Neuronal stem cell (in vitro differentiated cells): ENCODE measurements at regions not wholly inside any gene's neighbourhood (a gene's known extent, or its start where the extent isn't known, plus 50 kb on each side); places are given as distances from the start of the nearest gene placed in this dataset.

ENCODE experiments used
- DNase-seq: peaks from one replicate; pipeline ENCODE4 v3.0.0-alpha.2; 2013; ENCODE audit warnings: low spot score
- H2AFZ ChIP-seq: one replicate; pipeline ENCODE4 v1.6.1; 2013; ENCODE audit warnings: mild to moderate bottlenecking, low read length, inconsistent platforms
- H2AK5ac ChIP-seq: 2 replicates; pipeline ENCODE4 v1.6.1; 2013; ENCODE audit warnings: low read depth, mild to moderate bottlenecking, inconsistent platforms, low read length, moderate library complexity, mixed read lengths
- H2BK120ac ChIP-seq: 2 replicates; pipeline ENCODE4 v1.6.1; 2013; ENCODE audit warnings: low read depth, mild to moderate bottlenecking, inconsistent platforms, low read length, moderate library complexity, mixed read lengths
- H2BK12ac ChIP-seq: one replicate; pipeline ENCODE4 v1.6.1; 2013; ENCODE audit warnings: low read length, inconsistent platforms
- H2BK15ac ChIP-seq: 2 replicates; pipeline ENCODE4 v1.6.1; 2013; ENCODE audit warnings: mild to moderate bottlenecking, low read length, inconsistent platforms, mixed read lengths
- H2BK5ac ChIP-seq: one replicate; pipeline ENCODE4 v1.6.1; 2013; ENCODE audit warnings: inconsistent platforms, mild to moderate bottlenecking, low read length, moderate library complexity
- H3K14ac ChIP-seq: one replicate; pipeline ENCODE4 v1.6.1; 2013; ENCODE audit warnings: low read length, inconsistent platforms
- H3K18ac ChIP-seq: 2 replicates; pipeline ENCODE4 v1.6.1; 2013; ENCODE audit warnings: low read length, inconsistent platforms
- H3K23ac ChIP-seq: 2 replicates; pipeline ENCODE4 v1.6.1; 2013; ENCODE audit warnings: low read depth, mild to moderate bottlenecking, mixed read lengths, low read length, inconsistent platforms; ENCODE audit not compliant: poor library complexity
- H3K27ac ChIP-seq: replicated peaks from 3 replicates; pipeline ENCODE4 v1.5.1; 2013; ENCODE audit warnings: low read length, inconsistent platforms
- H3K27me3 ChIP-seq, 3 experiments: 2 replicates each; pipeline ENCODE4 v1.6.1; 2013; ENCODE audit warnings: low read length in 3 of 3, mild to moderate bottlenecking in 2 of 3, inconsistent platforms in 1 of 3, low read depth in 1 of 3, mixed read lengths in 1 of 3, moderate library complexity in 1 of 3; ENCODE audit not compliant: control insufficient read depth in 3 of 3, insufficient read depth in 3 of 3
- H3K36me3 ChIP-seq, 2 donors: replicated peaks in 1 of 2; 2 replicates each; pipeline ENCODE4 v1.6.1; 2013; ENCODE audit warnings: low read length in 2 of 2; ENCODE audit not compliant: control insufficient read depth in 2 of 2, insufficient read depth in 2 of 2
- H3K4ac ChIP-seq: 2 replicates; pipeline ENCODE4 v1.6.1; 2013; ENCODE audit warnings: inconsistent platforms, mild to moderate bottlenecking, low read length, moderate library complexity
- H3K4me1 ChIP-seq, 2 donors: 1 replicate in 1 of 2; 2 replicates in 1 of 2; pipeline ENCODE4 v1.6.1; 2013; ENCODE audit warnings: low read length in 2 of 2, low read depth in 1 of 2; ENCODE audit not compliant: control insufficient read depth in 2 of 2, insufficient read depth in 1 of 2
- H3K4me2 ChIP-seq: one replicate; pipeline ENCODE4 v1.6.1; 2013; ENCODE audit warnings: mild to moderate bottlenecking, low read length, inconsistent platforms; ENCODE audit not compliant: insufficient read depth, poor library complexity, severe bottlenecking
- H3K4me3 ChIP-seq, 2 donors: 2 replicates each; pipeline ENCODE4 v1.5.1; 2013; ENCODE audit warnings: low read length in 2 of 2, mild to moderate bottlenecking in 2 of 2, inconsistent platforms in 1 of 2, moderate library complexity in 1 of 2
- H3K79me1 ChIP-seq: one replicate; pipeline ENCODE4 v1.6.1; 2013; ENCODE audit warnings: low read depth, mild to moderate bottlenecking, inconsistent platforms, low read length, moderate library complexity
- H3K9ac ChIP-seq: one replicate; pipeline ENCODE4 v1.6.1; 2013; ENCODE audit warnings: mild to moderate bottlenecking, low read depth, low read length, inconsistent platforms; ENCODE audit not compliant: poor library complexity
- H3K9me3 ChIP-seq, 2 donors: replicated peaks in 1 of 2; 2 replicates each; pipeline versions ENCODE3 to v1.6.1; 2013; ENCODE audit warnings: low read length in 2 of 2, mild to moderate bottlenecking in 2 of 2, inconsistent platforms in 1 of 2, low read depth in 1 of 2, mixed read lengths in 1 of 2, moderate library complexity in 1 of 2; ENCODE audit not compliant: control insufficient read depth in 2 of 2, insufficient read depth in 1 of 2
- H4K8ac ChIP-seq: one replicate; pipeline ENCODE4 v1.6.1; 2013; ENCODE audit warnings: low read depth, mild to moderate bottlenecking, inconsistent platforms, low read length, moderate library complexity
- H4K91ac ChIP-seq: one replicate; pipeline ENCODE4 v1.6.1; 2013; ENCODE audit warnings: low read length, low read depth, mild to moderate bottlenecking, inconsistent platforms; ENCODE audit not compliant: poor library complexity
- WGBS, 2 donors: extraction: QIAGEN DNeasy Blood & Tissue Kit; methylation state at CpG; one replicate each; pipeline ENCODE4 v1.1.7; 2013; ENCODE audit warnings: missing lambda C conversion rate in 2 of 2, mixed read lengths in 1 of 2; ENCODE audit not compliant: insufficient read length in 2 of 2, insufficient replicate concordance in 1 of 2; ENCODE audit errors: extremely low coverage in 2 of 2; 5-methylcytosine and 5-hydroxymethylcytosine counted together

DNA sequence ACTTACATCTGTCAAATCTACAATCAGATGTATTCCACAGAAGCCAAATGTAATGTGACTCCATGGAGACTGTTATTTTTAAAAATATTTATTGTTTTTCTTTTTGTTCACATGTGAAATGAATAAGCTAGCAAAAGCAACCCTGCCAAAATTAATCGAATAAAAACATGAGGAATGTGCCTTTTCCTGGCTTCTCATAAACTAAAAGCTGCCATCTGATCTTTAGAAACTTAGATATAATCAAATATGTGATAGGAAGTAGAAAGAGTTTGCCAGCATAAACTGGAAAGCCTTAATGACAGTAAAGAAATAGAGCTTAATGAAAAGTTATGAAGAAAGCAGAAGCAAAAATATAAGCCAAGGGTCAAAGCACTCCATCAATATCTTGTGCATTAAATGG lies 1724.7 kb upstream of the WWC1 start:
- Histone ChIP-seq H2AFZ (no peak overlapping the region), H3K4me3 (no peak overlapping the region), H3K36me3 (no peaks in the 10 kb centered on the region), H2BK120ac (no peak overlapping the region), H2BK5ac (no peak overlapping the region), H3K18ac (no peak overlapping the region), H2AK5ac (no peak overlapping the region), H3K14ac (no peak overlapping the region), H2BK15ac (no peak overlapping the region), H4K91ac (no peak overlapping the region), H3K4ac (no peak overlapping the region), H3K4me1 (peaks cover 0 to 3% of the 10 kb centered on the region in 2 donors), H3K9me3 (no peaks in the 10 kb centered on the region), H3K27me3 (no peaks in the 10 kb centered on the region), H3K9ac (no peak overlapping the region), H3K79me1 (no peaks in the 10 kb centered on the region), H3K23ac (no peak overlapping the region), H4K8ac (no peak overlapping the region), H3K27ac (no peak overlapping the region), H2BK12ac (no peak overlapping the region), H3K4me2 (no peak overlapping the region)
- no CpG with 5 or more reads among the region's 1 CpG for WGBS, 2 donors
- no peak for DNase-seq

DNA sequence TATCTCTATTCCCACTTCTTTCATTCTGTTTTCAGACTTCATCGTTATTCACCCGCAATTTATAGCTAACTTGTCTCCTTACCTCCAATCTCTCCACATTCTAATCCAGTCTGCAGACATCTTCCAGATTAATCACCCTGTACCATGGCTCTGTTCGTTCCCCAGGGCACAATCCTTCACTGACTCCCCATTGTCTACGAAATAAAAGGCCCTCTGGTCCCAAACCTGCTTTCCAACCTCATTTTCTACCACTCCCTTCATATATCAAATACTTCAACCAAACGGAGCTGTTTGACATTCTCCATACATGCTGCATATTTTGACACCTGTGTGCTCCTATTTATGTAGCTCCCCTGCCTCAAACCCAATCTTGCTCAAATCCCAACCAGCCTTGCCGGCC lies 1720.6 kb upstream of the WWC1 start:
- no peak overlapping the region for H3K4me2 ChIP-seq
- H3K4me1 ChIP-seq = no peaks in the 10 kb centered on the region
- no peak overlapping the region for H3K18ac ChIP-seq
- H2BK15ac ChIP-seq = no peak overlapping the region
- H3K27me3 ChIP-seq = no peaks in the 10 kb centered on the region
- WGBS, 2 donors = no CpG with 5 or more reads among the region's 6 CpGs
- H4K8ac ChIP-seq = no peak overlapping the region
- no peak overlapping the region for H3K4me3 ChIP-seq
- no peak overlapping the region for H2BK5ac ChIP-seq
- no peak overlapping the region for H2BK120ac ChIP-seq
- H2BK12ac ChIP-seq = no peak overlapping the region
- H3K9me3 ChIP-seq = peaks cover 0 to 3% of the 10 kb centered on the region in 2 donors
- H3K36me3 ChIP-seq = no peaks in the 10 kb centered on the region
- DNase-seq = no peak
- H2AFZ ChIP-seq = no peak overlapping the region
- H3K79me1 ChIP-seq = no peaks in the 10 kb centered on the region
- H3K14ac ChIP-seq = no peak overlapping the region
- H4K91ac ChIP-seq = no peak overlapping the region
- H3K4ac ChIP-seq = no peak overlapping the region
- no peak overlapping the region for H3K23ac ChIP-seq
- H3K27ac ChIP-seq = no peak overlapping the region
- no peak overlapping the region for H2AK5ac ChIP-seq
- H3K9ac ChIP-seq = no peak overlapping the region

DNA sequence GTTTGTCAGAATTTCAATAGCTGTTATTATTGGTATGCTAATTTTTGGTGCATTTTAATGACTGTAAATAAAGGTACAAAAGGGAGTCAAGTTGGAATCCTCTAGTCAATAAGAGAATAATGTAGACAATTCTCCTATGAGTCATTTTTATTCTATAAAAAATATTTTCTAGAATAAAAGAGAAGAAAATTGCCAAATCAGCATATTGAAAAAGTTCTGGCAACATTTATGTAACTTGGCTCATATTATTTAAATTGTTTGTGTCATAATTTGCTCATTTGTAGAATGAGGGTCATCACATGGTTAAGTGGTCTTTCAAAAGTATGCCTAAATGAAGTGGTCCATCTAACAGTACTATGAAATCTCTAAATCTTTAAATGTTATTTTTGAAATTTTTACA lies 1719.8 kb upstream of the WWC1 start:
- H3K9ac ChIP-seq = no peak overlapping the region
- no peak overlapping the region for H2BK5ac ChIP-seq
- H3K4me2 ChIP-seq = no peak overlapping the region
- no peaks in the 10 kb centered on the region for H3K27me3 ChIP-seq
- no peak overlapping the region for H2BK12ac ChIP-seq
- no peak overlapping the region for H3K23ac ChIP-seq
- H3K4me3 ChIP-seq = no peak overlapping the region
- DNase-seq = no peak
- H2BK120ac ChIP-seq = no peak overlapping the region
- H3K4me1 ChIP-seq = no peaks in the 10 kb centered on the region
- H3K18ac ChIP-seq = no peak overlapping the region
- no peaks in the 10 kb centered on the region for H3K36me3 ChIP-seq
- H3K9me3 ChIP-seq = peaks cover 0 to 3% of the 10 kb centered on the region in 2 donors
- H3K79me1 ChIP-seq = no peaks in the 10 kb centered on the region
- H3K14ac ChIP-seq = no peak overlapping the region
- H3K4ac ChIP-seq = no peak overlapping the region
- H2AK5ac ChIP-seq = no peak overlapping the region
- H3K27ac ChIP-seq = no peak overlapping the region
- no peak overlapping the region for H2BK15ac ChIP-seq
- no peak overlapping the region for H4K91ac ChIP-seq
- H4K8ac ChIP-seq = no peak overlapping the region
- H2AFZ ChIP-seq = no peak overlapping the region

DNA sequence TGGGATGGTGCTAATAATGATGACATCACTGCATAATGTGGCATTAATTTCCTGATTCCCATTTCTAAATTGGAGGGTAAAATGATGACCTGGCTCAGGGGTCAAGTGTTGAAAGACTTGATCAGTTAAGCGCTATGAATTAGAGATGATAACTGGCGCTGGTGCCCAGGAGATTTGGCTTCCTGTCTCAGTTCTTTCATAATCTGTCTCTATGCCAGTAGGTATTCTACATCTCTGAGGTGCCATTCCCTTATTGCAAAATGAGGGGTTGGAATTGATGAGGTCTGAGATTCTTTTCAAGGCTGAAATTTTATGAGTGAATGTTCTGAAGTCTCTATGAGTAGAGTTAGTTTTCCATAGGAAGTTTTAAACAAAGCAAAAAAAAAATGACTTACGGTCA lies 1715.1 kb upstream of the WWC1 start:
- H3K18ac ChIP-seq = no peak overlapping the region
- H2BK120ac ChIP-seq = no peak overlapping the region
- no CpG with 5 or more reads among the region's 3 CpGs for WGBS, 2 donors
- no peak overlapping the region for H2AFZ ChIP-seq
- H2BK12ac ChIP-seq = no peak overlapping the region
- H3K36me3 ChIP-seq = no peaks in the 10 kb centered on the region
- H2BK5ac ChIP-seq = no peak overlapping the region
- H3K27me3 ChIP-seq = no peaks in the 10 kb centered on the region
- H4K8ac ChIP-seq = no peak overlapping the region
- H4K91ac ChIP-seq = no peak overlapping the region
- H3K14ac ChIP-seq = no peak overlapping the region
- no peaks in the 10 kb centered on the region for H3K79me1 ChIP-seq
- H3K4me2 ChIP-seq = no peak overlapping the region
- no peaks in the 10 kb centered on the region for H3K4me1 ChIP-seq
- no peak overlapping the region for H2BK15ac ChIP-seq
- no peak overlapping the region for H3K4me3 ChIP-seq
- DNase-seq = no peak
- no peak overlapping the region for H3K9ac ChIP-seq
- H3K4ac ChIP-seq = no peak overlapping the region
- peaks cover 0 to 3% of the 10 kb centered on the region in 2 donors for H3K9me3 ChIP-seq
- no peak overlapping the region for H2AK5ac ChIP-seq
- H3K27ac ChIP-seq = no peak overlapping the region
- no peak overlapping the region for H3K23ac ChIP-seq
